ENCODE measurements at regions not wholly inside any gene's neighbourhood (a gene's known extent, or its start where the extent isn't known, plus 50 kb on each side); places are given as distances from the start of the nearest gene placed in this dataset.

GRCh38 chr9:20033511-20033910 is 244.7 kb upstream of the SLC24A2 start:
- Histone ChIP-seq H3K18ac (ENCODE audit: low read length) (no peak overlapping the region), H2BK120ac (ENCODE audit: low read depth, low read length) (no peak overlapping the region), H3K9ac (ENCODE audit: low read length) (no peak overlapping the region), H4K5ac (ENCODE audit: low read length) (no peak overlapping the region), H3K79me1 (ENCODE audit: low read length) (no peaks in the 10 kb centered on the region), H3K27ac (ENCODE audit: low read depth, low read length) (no peak overlapping the region), H3K4me3 (ENCODE audit: low read length) (no peak overlapping the region), H2BK15ac (replicated peaks; ENCODE audit: low read depth) (no peak overlapping the region), H4K8ac (ENCODE audit: low read depth, low read length) (no peak overlapping the region), H2BK5ac (ENCODE audit: low read length) (no peak overlapping the region), H3K23ac (ENCODE audit: low read length) (no peak overlapping the region), H3K4me2 (ENCODE audit: low read length) (no peak overlapping the region), H3K36me3 (ENCODE audit: control insufficient read depth, insufficient read depth, low read length) (no peaks in the 10 kb centered on the region), H2AK5ac (ENCODE audit: low read length) (no peak overlapping the region), H3K79me2 (ENCODE audit: control insufficient read depth, insufficient read depth, low read length) (no peaks in the 10 kb centered on the region), H3K27me3 (ENCODE audit: insufficient read depth, low read length, poor library complexity) (no peaks in the 10 kb centered on the region), H3K4ac (ENCODE audit: low read depth, low read length) (no peak overlapping the region), H3K56ac (ENCODE audit: low read length) (no peak overlapping the region), H3K4me1 (ENCODE audit: control insufficient read depth, low read depth, low read length) (no peaks in the 10 kb centered on the region)
- DNase-seq, result no peak
- no CpG with 5 or more reads among the region's 2 CpGs for WGBS (ENCODE audit: extremely low coverage, insufficient coverage, low lambda C conversion rate)

- Histone ChIP-seq H2BK5ac (ENCODE audit: low read length) (no peak overlapping the region), H3K4me3 (ENCODE audit: low read length) (no peak overlapping the region), H2BK15ac (replicated peaks; ENCODE audit: low read depth) (no peak overlapping the region), H2BK120ac (ENCODE audit: low read depth, low read length) (no peak overlapping the region), H3K27me3 (ENCODE audit: insufficient read depth, low read length, poor library complexity) (no peaks in the 10 kb centered on the region), H4K5ac (ENCODE audit: low read length) (no peak overlapping the region), H3K36me3 (ENCODE audit: control insufficient read depth, insufficient read depth, low read length) (no peaks in the 10 kb centered on the region), H2AK5ac (ENCODE audit: low read length) (no peak overlapping the region), H4K8ac (ENCODE audit: low read depth, low read length) (no peak overlapping the region), H3K4me2 (ENCODE audit: low read length) (no peak overlapping the region), H3K4me1 (ENCODE audit: control insufficient read depth, low read depth, low read length) (no peaks in the 10 kb centered on the region), H3K27ac (ENCODE audit: low read depth, low read length) (no peak overlapping the region), H3K9ac (ENCODE audit: low read length) (no peak overlapping the region), H3K23ac (ENCODE audit: low read length) (no peak overlapping the region), H3K56ac (ENCODE audit: low read length) (no peak overlapping the region), H3K4ac (ENCODE audit: low read depth, low read length) (no peak overlapping the region), H3K79me2 (ENCODE audit: control insufficient read depth, insufficient read depth, low read length) (no peaks in the 10 kb centered on the region), H3K79me1 (ENCODE audit: low read length) (no peaks in the 10 kb centered on the region), H3K18ac (ENCODE audit: low read length) (no peak overlapping the region)
- no peak for DNase-seq
- no CpG with 5 or more reads among the region's 8 CpGs for WGBS (ENCODE audit: extremely low coverage, insufficient coverage, low lambda C conversion rate)
These were observed 243.7 kb upstream of the SLC24A2 start for GRCh38 chr9:20032413-20033006.

- H2BK5ac ChIP-seq (ENCODE audit: low read length), result no peak overlapping the region
These were observed 243.0 kb upstream of the SLC24A2 start for GRCh38 chr9:20031836-20032235.

GRCh38 chr9:20030671-20031070 is 241.8 kb upstream of the SLC24A2 start:
- Histone ChIP-seq H3K9ac (ENCODE audit: low read length) (no peak overlapping the region), H3K56ac (ENCODE audit: low read length) (no peak overlapping the region), H3K23ac (ENCODE audit: low read length) (no peak overlapping the region), H3K79me1 (ENCODE audit: low read length) (no peaks in the 10 kb centered on the region), H2BK15ac (replicated peaks; ENCODE audit: low read depth) (no peak overlapping the region), H3K4ac (ENCODE audit: low read depth, low read length) (no peak overlapping the region), H3K4me1 (ENCODE audit: control insufficient read depth, low read depth, low read length) (no peaks in the 10 kb centered on the region), H3K27ac (ENCODE audit: low read depth, low read length) (no peak overlapping the region), H3K18ac (ENCODE audit: low read length) (no peak overlapping the region), H3K4me3 (ENCODE audit: low read length) (no peak overlapping the region), H2BK5ac (ENCODE audit: low read length) (no peak overlapping the region), H3K79me2 (ENCODE audit: control insufficient read depth, insufficient read depth, low read length) (no peaks in the 10 kb centered on the region), H3K4me2 (ENCODE audit: low read length) (no peak overlapping the region), H4K5ac (ENCODE audit: low read length) (no peak overlapping the region), H3K27me3 (ENCODE audit: insufficient read depth, low read length, poor library complexity) (no peaks in the 10 kb centered on the region), H3K36me3 (ENCODE audit: control insufficient read depth, insufficient read depth, low read length) (no peaks in the 10 kb centered on the region), H4K8ac (ENCODE audit: low read depth, low read length) (no peak overlapping the region), H2BK120ac (ENCODE audit: low read depth, low read length) (no peak overlapping the region), H2AK5ac (ENCODE audit: low read length) (no peak overlapping the region)
- no peak for DNase-seq
- no CpG with 5 or more reads among the region's 2 CpGs for WGBS (ENCODE audit: extremely low coverage, insufficient coverage, low lambda C conversion rate)

More at GRCh38 chr9:20031836-20032235, 243.0 kb upstream of the SLC24A2 start:
- Histone ChIP-seq H4K8ac (ENCODE audit: low read depth, low read length) (no peak overlapping the region), H3K4me1 (ENCODE audit: control insufficient read depth, low read depth, low read length) (no peaks in the 10 kb centered on the region), H3K56ac (ENCODE audit: low read length) (no peak overlapping the region), H2AK5ac (ENCODE audit: low read length) (no peak overlapping the region), H3K79me1 (ENCODE audit: low read length) (no peaks in the 10 kb centered on the region), H3K27me3 (ENCODE audit: insufficient read depth, low read length, poor library complexity) (no peaks in the 10 kb centered on the region), H3K18ac (ENCODE audit: low read length) (no peak overlapping the region), H3K9ac (ENCODE audit: low read length) (no peak overlapping the region), H3K23ac (ENCODE audit: low read length) (no peak overlapping the region), H2BK15ac (replicated peaks; ENCODE audit: low read depth) (no peak overlapping the region), H3K4me2 (ENCODE audit: low read length) (no peak overlapping the region), H3K4ac (ENCODE audit: low read depth, low read length) (no peak overlapping the region), H3K79me2 (ENCODE audit: control insufficient read depth, insufficient read depth, low read length) (no peaks in the 10 kb centered on the region), H4K5ac (ENCODE audit: low read length) (no peak overlapping the region), H3K4me3 (ENCODE audit: low read length) (no peak overlapping the region), H2BK120ac (ENCODE audit: low read depth, low read length) (no peak overlapping the region), H3K36me3 (ENCODE audit: control insufficient read depth, insufficient read depth, low read length) (no peaks in the 10 kb centered on the region), H3K27ac (ENCODE audit: low read depth, low read length) (no peak overlapping the region)
- no CpG with 5 or more reads among the region's 6 CpGs for WGBS (ENCODE audit: extremely low coverage, insufficient coverage, low lambda C conversion rate)
- DNase-seq, result no peak

- Histone ChIP-seq H3K27me3 (ENCODE audit: insufficient read depth, low read length, poor library complexity) (no peaks in the 10 kb centered on the region), H3K4me2 (ENCODE audit: low read length) (no peak overlapping the region), H3K56ac (ENCODE audit: low read length) (no peak overlapping the region), H3K18ac (ENCODE audit: low read length) (no peak overlapping the region), H2AK5ac (ENCODE audit: low read length) (no peak overlapping the region), H3K36me3 (ENCODE audit: control insufficient read depth, insufficient read depth, low read length) (no peaks in the 10 kb centered on the region), H2BK5ac (ENCODE audit: low read length) (no peak overlapping the region), H4K5ac (ENCODE audit: low read length) (no peak overlapping the region), H3K79me2 (ENCODE audit: control insufficient read depth, insufficient read depth, low read length) (no peaks in the 10 kb centered on the region), H3K4me3 (ENCODE audit: low read length) (no peak overlapping the region), H3K27ac (ENCODE audit: low read depth, low read length) (no peak overlapping the region), H2BK120ac (ENCODE audit: low read depth, low read length) (no peak overlapping the region), H2BK15ac (replicated peaks; ENCODE audit: low read depth) (no peak overlapping the region), H3K4me1 (ENCODE audit: control insufficient read depth, low read depth, low read length) (no peaks in the 10 kb centered on the region), H3K23ac (ENCODE audit: low read length) (no peak overlapping the region), H4K8ac (ENCODE audit: low read depth, low read length) (no peak overlapping the region), H3K9ac (ENCODE audit: low read length) (no peak overlapping the region), H3K79me1 (ENCODE audit: low read length) (no peaks in the 10 kb centered on the region), H3K4ac (ENCODE audit: low read depth, low read length) (no peak overlapping the region)
- no CpG with 5 or more reads among the region's 4 CpGs for WGBS (ENCODE audit: extremely low coverage, insufficient coverage, low lambda C conversion rate)
- DNase-seq, result no peak
These were observed 241.4 kb upstream of the SLC24A2 start for GRCh38 chr9:20030221-20030620.

GRCh38 chr9:20028849-20029231 is 240.0 kb upstream of the SLC24A2 start:
- no peak overlapping the region for H2BK15ac ChIP-seq (replicated peaks; ENCODE audit: low read depth)
- no peak overlapping the region for H3K4ac ChIP-seq (ENCODE audit: low read depth, low read length)
- H3K4me3 ChIP-seq (ENCODE audit: low read length), result no peak overlapping the region
- H3K4me2 ChIP-seq (ENCODE audit: low read length), result no peak overlapping the region
- no peak overlapping the region for H3K56ac ChIP-seq (ENCODE audit: low read length)
- no peaks in the 10 kb centered on the region for H3K27me3 ChIP-seq (ENCODE audit: insufficient read depth, low read length, poor library complexity)
- no peak overlapping the region for H2BK120ac ChIP-seq (ENCODE audit: low read depth, low read length)
- H3K36me3 ChIP-seq (ENCODE audit: control insufficient read depth, insufficient read depth, low read length), result no peaks in the 10 kb centered on the region
- no peak overlapping the region for H3K18ac ChIP-seq (ENCODE audit: low read length)
- no peaks in the 10 kb centered on the region for H3K79me2 ChIP-seq (ENCODE audit: control insufficient read depth, insufficient read depth, low read length)
- no peak overlapping the region for H4K8ac ChIP-seq (ENCODE audit: low read depth, low read length)
- H3K23ac ChIP-seq (ENCODE audit: low read length), result no peak overlapping the region
- H2BK5ac ChIP-seq (ENCODE audit: low read length), result no peak overlapping the region
- H3K4me1 ChIP-seq (ENCODE audit: control insufficient read depth, low read depth, low read length), result peaks cover 4% of the 10 kb centered on the region
- H3K79me1 ChIP-seq (ENCODE audit: low read length), result no peaks in the 10 kb centered on the region
- H3K27ac ChIP-seq (ENCODE audit: low read depth, low read length), result no peak overlapping the region
- H3K9ac ChIP-seq (ENCODE audit: low read length), result no peak overlapping the region
- no CpG with 5 or more reads among the region's 5 CpGs for WGBS (ENCODE audit: extremely low coverage, insufficient coverage, low lambda C conversion rate)
- H2AK5ac ChIP-seq (ENCODE audit: low read length), result no peak overlapping the region
- DNase-seq, result no peak
- no peak overlapping the region for H4K5ac ChIP-seq (ENCODE audit: low read length)

Data from mesendoderm (in vitro differentiated cells).